SH-SY5Y (cell line): ENCODE measurements at regions not wholly inside any gene's neighbourhood (a gene's known extent, or its start where the extent isn't known, plus 50 kb on each side); places are given as distances from the start of the nearest gene placed in this dataset.

ENCODE experiments used
- GATA2 ChIP-seq: IDR thresholded peaks from 2 replicates; pipeline ENCODE4 v1.6.1; 2011; ENCODE audit warnings: mild to moderate bottlenecking, low read depth, low read length
- GATA3 ChIP-seq: IDR thresholded peaks from 2 replicates; pipeline ENCODE4 v1.6.1; 2011; ENCODE audit warnings: low read depth, mild to moderate bottlenecking, low read length, moderate library complexity

DNA sequence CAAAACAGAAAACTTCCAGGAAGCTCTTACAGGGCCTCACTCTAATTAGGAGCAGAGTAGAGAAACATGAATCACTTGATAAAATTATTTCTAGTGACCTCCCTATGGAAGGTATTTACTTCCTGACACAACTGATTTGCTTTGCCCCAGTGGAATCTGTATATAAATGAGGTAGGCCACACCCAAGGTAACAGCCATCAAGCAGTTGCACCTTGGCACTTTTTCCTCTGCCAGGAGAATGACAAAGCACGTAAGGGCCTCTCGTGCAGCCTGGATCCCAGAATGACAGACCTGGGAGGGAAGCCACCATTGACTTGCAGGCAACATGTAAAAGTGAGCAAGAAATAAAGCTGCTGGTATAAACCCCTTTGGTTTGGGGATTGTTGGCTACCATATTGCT, 620.0 kb upstream of the SLC39A10 start:
- TF ChIP-seq GATA3, result no peak
- TF ChIP-seq GATA2, result no peak

DNA sequence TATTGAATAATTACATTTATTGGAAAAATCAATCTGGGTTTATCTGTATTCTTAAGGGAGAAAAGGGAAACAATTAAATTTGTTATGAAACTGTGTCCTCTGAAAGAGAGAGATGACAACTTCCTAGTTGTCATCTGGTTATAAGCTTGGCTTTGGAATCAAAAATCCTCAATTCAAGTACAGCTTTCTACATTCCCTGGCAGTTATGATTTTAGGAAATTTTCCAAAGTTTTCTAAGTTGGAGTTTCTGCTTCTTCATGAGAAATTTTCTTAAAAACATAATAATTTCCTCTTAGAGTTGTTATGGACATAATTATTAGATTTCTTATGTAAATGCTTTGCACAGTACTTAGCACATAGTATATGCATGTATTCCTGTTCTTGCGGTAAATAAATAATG, 625.6 kb upstream of the SLC39A10 start:
- no peak for TF ChIP-seq GATA2

DNA sequence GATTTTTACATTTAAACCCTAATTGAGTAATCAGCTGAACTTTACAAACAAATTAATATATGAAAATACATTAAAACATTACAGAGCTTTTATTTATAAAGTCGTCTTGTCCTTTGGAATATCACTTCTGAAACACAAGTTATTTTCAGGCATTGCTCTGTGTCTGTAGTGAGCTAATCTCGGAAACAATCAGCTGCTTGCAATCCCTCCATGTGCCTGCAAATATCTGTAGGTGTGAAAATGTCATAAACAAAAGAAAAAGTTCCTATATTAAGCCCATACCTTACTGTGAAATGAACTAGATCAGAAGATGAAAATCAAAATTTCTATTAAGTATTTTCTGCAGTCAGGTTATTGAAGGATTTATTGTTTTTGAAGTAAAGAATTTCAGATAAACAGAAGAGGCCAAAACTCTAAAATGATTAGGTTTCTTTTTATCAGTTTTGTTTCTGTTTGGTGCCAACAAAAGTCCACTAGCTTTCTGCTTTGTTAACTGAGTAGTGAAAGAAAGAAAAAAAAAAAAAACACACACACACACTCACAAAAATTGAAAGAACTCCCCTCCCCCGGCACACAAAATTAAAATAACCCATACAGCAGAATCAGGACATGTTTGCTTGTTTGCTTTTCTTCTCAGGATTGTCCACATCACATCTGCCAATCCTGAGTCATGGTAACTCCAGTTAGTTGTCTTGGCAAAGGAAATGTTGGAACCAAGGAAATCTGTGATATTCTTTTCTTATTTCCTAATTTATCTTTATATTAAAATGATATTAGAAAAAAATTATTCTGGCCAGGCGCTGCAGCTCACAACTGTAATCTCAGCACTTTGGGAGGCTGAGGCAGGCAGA, 627.0 kb upstream of the SLC39A10 start:
- TF ChIP-seq GATA2 (peak; percentile 35; the same call in 1 of the 2 replicates), GATA3 (peak; percentile 31; the same call in 1 of the 2 replicates)

- TF ChIP-seq GATA2 (no peak), GATA3 (no peak)
Measured at GRCh38 chr2:195027947-195028346, 629.1 kb upstream of the SLC39A10 start.

DNA sequence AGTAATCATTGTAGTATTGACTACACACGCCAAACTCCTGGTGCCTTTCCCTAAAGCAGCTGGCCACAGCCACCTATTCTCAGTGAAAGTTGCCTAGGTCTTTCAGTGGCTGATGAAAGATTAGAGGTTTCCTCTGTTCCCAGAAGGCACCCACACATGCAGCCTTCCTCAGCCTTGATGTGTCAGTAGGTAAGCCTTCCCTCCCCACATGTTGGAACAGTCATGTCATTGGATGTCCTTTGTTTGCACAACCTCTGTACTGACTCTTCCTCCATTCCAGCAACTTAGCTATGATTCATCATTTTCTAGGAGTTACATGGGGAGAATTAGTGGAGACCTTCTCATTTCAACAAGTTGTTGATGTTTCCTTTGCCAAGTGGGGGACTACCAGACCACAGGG, 630.8 kb upstream of the SLC39A10 start:
- no peak for TF ChIP-seq GATA3
- TF ChIP-seq GATA2, result no peak

GRCh38 chr2:195022508-195022830, 634.6 kb upstream of the SLC39A10 start:
- no peak for TF ChIP-seq GATA2
- no peak for TF ChIP-seq GATA3

GRCh38 chr2:195021711-195022507, 635.1 kb upstream of the SLC39A10 start:
- TF ChIP-seq GATA3 (no peak), GATA2 (no peak)

GRCh38 chr2:195018462-195018861, 638.6 kb upstream of the SLC39A10 start:
- TF ChIP-seq GATA3 (no peak), GATA2 (no peak)

DNA sequence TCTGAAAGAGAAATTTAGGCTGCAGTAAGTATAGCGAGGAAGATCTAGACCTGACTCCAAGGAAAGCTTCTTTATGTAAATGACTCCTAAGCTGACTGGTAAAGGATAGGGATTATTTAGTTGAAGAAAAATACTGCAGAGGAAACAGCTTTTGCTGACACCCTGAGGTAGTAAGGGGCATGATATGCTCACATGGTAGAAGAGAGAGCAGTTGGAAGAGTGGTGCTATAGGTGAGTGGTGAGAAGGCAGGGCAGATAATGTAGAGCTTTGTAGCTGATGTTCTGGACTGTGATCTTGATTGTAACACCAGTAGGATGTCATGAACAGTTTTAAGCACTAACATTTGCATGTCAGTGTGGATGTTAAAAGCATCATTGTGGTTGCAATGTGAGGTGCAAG, 639.1 kb upstream of the SLC39A10 start:
- no peak for TF ChIP-seq GATA2
- no peak for TF ChIP-seq GATA3

GRCh38 chr2:195016841-195017240, 640.2 kb upstream of the SLC39A10 start:
- TF ChIP-seq GATA2, result no peak
- no peak for TF ChIP-seq GATA3

- TF ChIP-seq GATA2 (no peak), GATA3 (no peak)
Measured at GRCh38 chr2:195009202-195009601, 647.8 kb upstream of the SLC39A10 start.

DNA sequence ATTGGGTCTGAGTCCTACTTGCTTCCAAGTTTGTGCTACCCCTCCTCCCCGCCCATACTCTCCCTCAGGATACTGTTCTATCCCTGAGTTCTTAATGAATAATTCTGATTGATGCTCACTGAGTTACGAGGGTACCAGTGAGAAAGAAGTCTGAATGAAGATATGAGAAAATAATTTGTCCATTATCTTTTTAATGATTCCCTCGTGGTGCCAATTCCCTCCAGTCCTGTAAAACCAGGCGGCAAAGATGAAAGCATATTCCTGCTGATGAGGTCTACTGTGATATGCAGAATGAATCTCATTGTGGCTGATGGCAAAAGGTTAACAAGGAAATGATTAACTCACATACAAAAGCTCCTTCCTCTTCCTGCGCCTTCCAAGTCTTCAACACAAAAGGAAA, 650.2 kb upstream of the SLC39A10 start:
- TF ChIP-seq GATA2 (no peak), GATA3 (no peak)

- TF ChIP-seq GATA3, result no peak
- no peak for TF ChIP-seq GATA2
Measured at GRCh38 chr2:195003881-195004471, 653.0 kb upstream of the SLC39A10 start.

- TF ChIP-seq GATA3 (no peak), GATA2 (no peak)
Measured at GRCh38 chr2:195001924-195002323, 655.1 kb upstream of the SLC39A10 start.
